ENCODE measurements at regions not wholly inside any gene's neighbourhood (a gene's known extent, or its start where the extent isn't known, plus 50 kb on each side); places are given as distances from the start of the nearest gene placed in this dataset.

DNA sequence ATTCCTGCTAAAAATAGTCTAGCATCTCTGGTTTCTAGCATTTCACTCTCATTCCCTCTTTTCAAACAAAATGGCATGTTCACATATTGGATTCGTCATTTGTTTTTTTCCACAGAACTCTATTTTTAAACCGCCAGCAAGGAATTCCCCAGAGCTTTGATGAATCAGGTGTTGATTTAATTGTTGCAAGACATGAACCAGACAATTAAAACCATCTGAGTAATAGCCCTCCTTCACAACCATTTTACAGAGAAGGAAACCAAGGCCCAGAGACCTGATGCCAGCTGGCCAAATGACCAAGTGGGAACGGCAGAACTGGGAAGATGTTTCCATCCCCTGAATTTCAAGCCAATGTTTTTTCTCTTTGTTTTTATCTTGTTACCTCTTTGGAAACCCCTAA lies 167.0 kb downstream of the CAAP1 start:
- Histone ChIP-seq H3K9ac (ENCODE audit: low read length) (no peak overlapping the region), H3K27ac (ENCODE audit: low read depth, low read length) (no peak overlapping the region), H3K4me1 (ENCODE audit: control insufficient read depth, insufficient read depth, low read length) (peaks cover 4% of the 10 kb centered on the region)

DNA sequence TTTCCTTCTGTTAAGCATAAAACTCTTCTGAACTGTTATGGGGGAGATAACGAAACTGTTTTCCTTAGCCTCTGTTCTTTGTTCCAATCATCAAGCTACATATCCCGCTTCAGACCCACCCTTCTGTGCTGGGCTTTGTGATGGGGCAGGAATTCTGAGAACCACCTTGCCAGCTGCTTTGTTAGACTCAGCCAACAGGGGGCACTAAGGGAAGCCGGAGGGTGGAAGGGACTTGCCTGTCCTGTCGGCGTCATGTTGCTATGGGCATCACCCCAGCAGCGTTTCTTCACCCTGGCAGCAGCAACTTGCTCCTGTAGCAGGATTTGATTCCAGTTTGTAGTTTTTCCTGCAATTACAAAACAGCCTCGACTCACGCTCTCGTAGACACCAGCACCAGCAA lies 169.1 kb downstream of the CAAP1 start:
- Histone ChIP-seq H3K9ac (ENCODE audit: low read length) (no peak overlapping the region), H3K4me1 (ENCODE audit: control insufficient read depth, insufficient read depth, low read length) (peaks cover 4% of the 10 kb centered on the region), H3K36me3 (ENCODE audit: control insufficient read depth, insufficient read depth, low read length) (no peaks in the 10 kb centered on the region), H3K27me3 (ENCODE audit: control insufficient read depth, insufficient read depth, low read length) (no peaks in the 10 kb centered on the region), H3K4me3 (ENCODE audit: low read length) (no peak overlapping the region), H3K27ac (ENCODE audit: low read depth, low read length) (no peak overlapping the region)

More for the DNA sequence above, 167.0 kb downstream of the CAAP1 start:
- no peaks in the 10 kb centered on the region for H3K27me3 ChIP-seq (ENCODE audit: control insufficient read depth, insufficient read depth, low read length)
- no peak overlapping the region for H3K4me3 ChIP-seq (ENCODE audit: low read length)
- no peaks in the 10 kb centered on the region for H3K36me3 ChIP-seq (ENCODE audit: control insufficient read depth, insufficient read depth, low read length)

DNA sequence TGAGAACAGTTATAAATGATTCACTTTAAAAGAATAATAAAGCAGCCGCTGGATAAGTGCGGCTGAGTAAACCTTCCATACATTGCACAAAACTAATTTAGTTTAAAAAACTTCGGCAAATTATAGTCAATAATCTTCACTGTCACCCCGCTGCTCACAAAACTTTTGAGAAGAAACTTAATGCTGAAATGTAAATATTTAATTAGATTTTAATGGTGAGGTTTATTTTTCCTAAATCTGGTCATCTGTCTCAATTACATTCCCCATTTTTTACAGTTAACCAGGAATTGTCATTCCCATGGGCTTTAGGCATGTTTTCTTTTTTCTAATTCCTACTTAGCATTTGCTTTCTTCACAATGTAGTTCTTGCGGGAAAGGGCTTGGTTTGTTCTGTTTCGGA lies 169.8 kb downstream of the CAAP1 start:
- H3K36me3 ChIP-seq (ENCODE audit: control insufficient read depth, insufficient read depth, low read length), result no peaks in the 10 kb centered on the region
- H3K4me3 ChIP-seq (ENCODE audit: low read length), result no peak overlapping the region
- no peak overlapping the region for H3K27ac ChIP-seq (ENCODE audit: low read depth, low read length)
- no peak overlapping the region for H3K9ac ChIP-seq (ENCODE audit: low read length)
- no peaks in the 10 kb centered on the region for H3K27me3 ChIP-seq (ENCODE audit: control insufficient read depth, insufficient read depth, low read length)
- peaks cover 4% of the 10 kb centered on the region for H3K4me1 ChIP-seq (ENCODE audit: control insufficient read depth, insufficient read depth, low read length)

DNA sequence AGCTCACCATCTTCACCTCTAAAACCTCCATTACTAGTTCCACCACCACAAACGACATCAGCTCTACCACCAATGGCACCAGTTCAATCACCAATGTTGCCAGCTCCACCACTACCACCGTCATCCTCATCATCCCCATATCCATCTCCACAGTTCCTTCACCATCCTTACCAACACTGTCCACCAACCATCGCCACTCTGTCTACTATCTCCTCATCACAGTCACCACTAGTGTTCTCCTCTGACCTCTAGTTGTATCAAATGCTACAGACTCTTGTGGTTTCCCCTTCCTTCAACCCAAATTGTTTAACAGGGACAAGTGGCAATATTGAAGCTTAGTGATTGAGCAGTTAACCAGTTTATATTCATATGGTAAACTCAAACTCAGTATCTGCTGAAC lies 182.6 kb downstream of the CAAP1 start:
- no peak overlapping the region for H3K9ac ChIP-seq (ENCODE audit: low read length)
- H3K27ac ChIP-seq (ENCODE audit: low read depth, low read length), result no peak overlapping the region
- no peak overlapping the region for H3K4me3 ChIP-seq (ENCODE audit: low read length)
- no peaks in the 10 kb centered on the region for H3K4me1 ChIP-seq (ENCODE audit: control insufficient read depth, insufficient read depth, low read length)
- no peaks in the 10 kb centered on the region for H3K27me3 ChIP-seq (ENCODE audit: control insufficient read depth, insufficient read depth, low read length)
- no peaks in the 10 kb centered on the region for H3K36me3 ChIP-seq (ENCODE audit: control insufficient read depth, insufficient read depth, low read length)

DNA sequence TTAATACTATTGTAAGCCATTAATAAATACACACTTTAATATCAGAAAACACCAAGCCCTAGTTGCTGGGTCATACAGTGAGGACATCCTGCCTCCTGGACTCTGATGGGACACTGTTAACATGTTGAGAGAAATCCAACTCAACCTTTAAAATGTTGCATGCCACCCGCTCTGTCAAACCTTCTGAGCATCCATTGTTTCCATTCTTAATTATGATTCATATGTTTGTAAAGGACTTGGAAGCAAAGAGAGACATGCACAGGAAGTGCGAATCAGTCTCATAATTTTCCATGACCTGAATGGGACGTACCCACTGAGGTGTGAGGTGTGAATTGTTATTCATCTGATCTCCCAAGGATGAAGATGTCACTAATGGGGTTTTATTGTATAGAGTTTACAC lies 186.4 kb downstream of the CAAP1 start:
- Histone ChIP-seq H3K4me1 (ENCODE audit: control insufficient read depth, insufficient read depth, low read length) (no peaks in the 10 kb centered on the region), H3K36me3 (ENCODE audit: control insufficient read depth, insufficient read depth, low read length) (no peaks in the 10 kb centered on the region), H3K27ac (ENCODE audit: low read depth, low read length) (no peak overlapping the region), H3K9ac (ENCODE audit: low read length) (no peak overlapping the region), H3K27me3 (ENCODE audit: control insufficient read depth, insufficient read depth, low read length) (no peaks in the 10 kb centered on the region), H3K4me3 (ENCODE audit: low read length) (no peak overlapping the region)

DNA sequence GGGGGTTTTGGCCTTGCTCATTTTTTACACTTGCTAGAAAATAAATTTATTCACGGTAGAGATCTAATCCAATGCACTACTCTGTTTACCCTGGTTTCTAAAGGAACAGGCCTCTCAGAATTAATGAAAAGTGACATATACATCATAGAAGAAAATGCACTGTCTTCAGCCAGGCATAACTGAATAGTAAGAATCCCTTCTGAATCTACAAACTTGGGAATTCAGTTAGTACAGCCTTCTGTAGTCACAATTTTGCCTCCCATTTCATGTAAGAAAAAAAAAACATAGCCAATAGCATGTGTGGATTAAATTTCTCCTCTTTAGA lies 197.3 kb downstream of the CAAP1 start:
- H3K9ac ChIP-seq (ENCODE audit: low read length), result no peak overlapping the region
- no peaks in the 10 kb centered on the region for H3K27me3 ChIP-seq (ENCODE audit: control insufficient read depth, insufficient read depth, low read length)
- H3K36me3 ChIP-seq (ENCODE audit: control insufficient read depth, insufficient read depth, low read length), result no peaks in the 10 kb centered on the region
- H3K4me3 ChIP-seq (ENCODE audit: low read length), result no peak overlapping the region
- H3K4me1 ChIP-seq (ENCODE audit: control insufficient read depth, insufficient read depth, low read length), result no peaks in the 10 kb centered on the region
- H3K27ac ChIP-seq (ENCODE audit: low read depth, low read length), result no peak overlapping the region

DNA sequence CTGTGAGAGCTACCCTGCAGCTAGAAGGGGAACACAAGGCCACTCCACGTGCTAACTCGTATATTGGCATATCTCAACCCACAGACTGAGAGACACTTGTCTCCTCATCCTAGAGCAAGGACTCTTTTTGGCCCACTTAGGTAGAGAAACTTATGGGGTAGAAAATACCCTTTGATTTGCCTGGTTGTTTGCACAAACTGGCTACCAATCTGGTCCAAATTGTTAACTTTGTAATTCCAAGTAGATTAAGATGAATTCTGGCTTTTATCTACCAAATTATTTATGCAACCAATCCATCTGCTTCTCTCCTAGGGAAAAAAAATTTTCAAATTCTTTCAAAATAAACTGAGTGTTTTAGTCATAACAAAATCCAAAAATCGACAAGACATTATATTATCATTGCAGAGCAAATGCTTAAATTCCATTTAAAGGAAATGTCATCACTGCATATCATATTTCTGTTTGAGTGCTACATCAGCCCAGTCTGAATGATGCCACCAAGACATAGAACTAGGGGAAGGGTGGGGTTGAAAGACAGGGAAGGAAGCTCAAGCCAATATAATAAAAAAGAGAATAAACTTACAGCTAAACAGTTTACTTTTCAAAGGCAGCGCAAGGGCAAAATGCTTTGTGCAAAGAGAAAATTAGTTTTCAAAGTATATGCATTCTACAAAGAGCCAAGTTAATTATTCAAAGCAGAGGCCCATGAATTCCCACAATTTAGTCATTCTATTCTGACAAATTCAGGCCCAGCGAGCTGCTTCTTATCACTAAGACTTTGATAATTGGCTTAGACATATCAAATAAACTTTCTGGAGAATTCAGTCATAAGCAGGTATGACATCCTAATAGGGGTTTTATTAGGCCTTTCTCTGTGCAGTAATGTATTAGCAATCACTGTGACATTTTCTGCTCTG lies 198.0 kb downstream of the CAAP1 start:
- H3K27me3 ChIP-seq (ENCODE audit: control insufficient read depth, insufficient read depth, low read length), result no peaks in the 10 kb centered on the region
- H3K4me1 ChIP-seq (ENCODE audit: control insufficient read depth, insufficient read depth, low read length), result no peaks in the 10 kb centered on the region
- no peak overlapping the region for H3K4me3 ChIP-seq (ENCODE audit: low read length)
- H3K27ac ChIP-seq (ENCODE audit: low read depth, low read length), result no peak overlapping the region
- H3K36me3 ChIP-seq (ENCODE audit: control insufficient read depth, insufficient read depth, low read length), result no peaks in the 10 kb centered on the region
- H3K9ac ChIP-seq (ENCODE audit: low read length), result no peak overlapping the region

DNA sequence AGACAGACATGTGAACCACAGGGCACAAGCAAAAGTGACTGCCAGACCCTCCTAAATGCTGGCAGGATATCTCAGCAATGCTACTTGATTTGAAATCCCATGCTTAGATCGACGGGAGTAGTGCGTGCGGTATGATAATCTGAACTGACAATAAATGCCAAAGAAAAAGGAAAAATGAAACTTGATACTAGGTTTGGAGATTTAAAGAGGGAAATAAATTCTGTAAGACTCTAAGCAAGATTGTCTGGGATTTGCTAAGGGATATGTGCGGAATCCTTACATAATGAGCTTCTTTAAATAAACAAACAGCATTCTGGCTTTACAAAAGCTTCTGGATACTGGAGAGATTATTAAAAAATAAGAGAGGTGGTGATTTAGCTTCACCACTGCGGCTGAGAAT lies 203.6 kb downstream of the CAAP1 start:
- no peak overlapping the region for H3K27ac ChIP-seq (ENCODE audit: low read depth, low read length)
- H3K9ac ChIP-seq (ENCODE audit: low read length), result no peak overlapping the region
- H3K36me3 ChIP-seq (ENCODE audit: control insufficient read depth, insufficient read depth, low read length), result no peaks in the 10 kb centered on the region
- no peak overlapping the region for H3K4me3 ChIP-seq (ENCODE audit: low read length)
- H3K4me1 ChIP-seq (ENCODE audit: control insufficient read depth, insufficient read depth, low read length), result no peaks in the 10 kb centered on the region
- no peaks in the 10 kb centered on the region for H3K27me3 ChIP-seq (ENCODE audit: control insufficient read depth, insufficient read depth, low read length)

DNA sequence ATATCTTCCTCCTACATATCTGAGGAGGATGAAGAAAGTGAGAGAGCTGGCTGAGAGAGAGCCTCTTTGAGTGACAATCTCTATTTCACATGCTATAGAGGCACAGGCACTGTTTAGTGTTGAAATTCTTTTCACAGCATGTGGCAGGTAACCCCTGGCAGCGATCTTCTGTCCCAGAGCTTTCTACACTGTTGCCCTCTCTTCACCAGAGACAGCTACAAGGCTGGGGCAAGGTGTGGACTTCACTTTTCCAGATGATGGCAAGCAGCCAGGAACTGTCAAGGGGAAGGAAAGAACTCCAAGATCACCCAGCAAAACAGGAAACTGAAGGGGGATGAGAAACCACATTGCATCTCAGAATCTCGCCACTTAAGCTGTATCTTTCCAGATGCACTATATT lies 205.2 kb downstream of the CAAP1 start:
- Histone ChIP-seq H3K27me3 (ENCODE audit: control insufficient read depth, insufficient read depth, low read length) (no peaks in the 10 kb centered on the region), H3K4me1 (ENCODE audit: control insufficient read depth, insufficient read depth, low read length) (no peaks in the 10 kb centered on the region), H3K9ac (ENCODE audit: low read length) (no peak overlapping the region), H3K4me3 (ENCODE audit: low read length) (no peak overlapping the region), H3K27ac (ENCODE audit: low read depth, low read length) (no peak overlapping the region), H3K36me3 (ENCODE audit: control insufficient read depth, insufficient read depth, low read length) (no peaks in the 10 kb centered on the region)

DNA sequence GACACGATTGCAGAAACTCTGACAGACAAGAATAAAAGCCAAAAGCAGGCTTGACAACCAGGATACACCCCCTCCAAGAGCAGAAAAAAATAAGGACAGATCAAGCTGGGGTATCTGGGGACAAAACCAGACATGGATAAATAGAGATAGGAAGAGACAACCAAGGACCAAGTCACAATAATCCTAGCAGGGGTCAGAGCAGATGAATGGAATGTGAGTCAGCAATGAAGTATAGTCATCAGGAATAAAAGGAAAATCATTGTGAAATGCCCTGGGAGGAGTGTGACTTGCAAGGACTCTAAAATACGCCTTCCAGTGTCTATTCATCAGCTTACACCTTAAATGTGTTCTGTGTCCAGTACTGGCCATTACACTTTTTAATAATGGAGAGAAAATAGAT lies 206.8 kb downstream of the CAAP1 start:
- no peak overlapping the region for H3K27ac ChIP-seq (ENCODE audit: low read depth, low read length)
- no peak overlapping the region for H3K9ac ChIP-seq (ENCODE audit: low read length)
- H3K27me3 ChIP-seq (ENCODE audit: control insufficient read depth, insufficient read depth, low read length), result no peaks in the 10 kb centered on the region

DNA sequence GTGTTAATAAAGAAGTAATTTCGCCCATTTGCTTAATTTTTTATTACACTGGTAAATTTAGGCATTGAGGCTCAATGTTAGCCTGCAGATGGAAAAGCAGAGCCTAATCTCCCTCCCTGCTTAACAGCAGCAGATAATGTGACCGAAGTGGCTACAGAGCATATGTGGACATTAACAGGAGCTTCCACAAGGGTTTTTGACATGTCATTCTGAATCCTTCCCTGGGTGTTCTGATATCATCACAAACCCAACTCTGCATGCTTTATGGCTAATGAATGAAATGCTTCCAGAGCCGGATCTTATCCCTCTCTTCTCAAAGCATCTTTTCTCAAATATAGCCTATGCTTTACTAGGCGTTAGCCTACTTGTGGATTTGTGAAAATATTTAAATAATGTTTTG lies 208.6 kb downstream of the CAAP1 start:
- Histone ChIP-seq H3K27ac (ENCODE audit: low read depth, low read length) (no peak overlapping the region), H3K9ac (ENCODE audit: low read length) (no peak overlapping the region), H3K4me1 (ENCODE audit: control insufficient read depth, insufficient read depth, low read length) (no peaks in the 10 kb centered on the region), H3K4me3 (ENCODE audit: low read length) (no peak overlapping the region), H3K36me3 (ENCODE audit: control insufficient read depth, insufficient read depth, low read length) (no peaks in the 10 kb centered on the region), H3K27me3 (ENCODE audit: control insufficient read depth, insufficient read depth, low read length) (no peaks in the 10 kb centered on the region)

More for the DNA sequence above, 206.8 kb downstream of the CAAP1 start:
- Histone ChIP-seq H3K36me3 (ENCODE audit: control insufficient read depth, insufficient read depth, low read length) (no peaks in the 10 kb centered on the region), H3K4me3 (ENCODE audit: low read length) (no peak overlapping the region), H3K4me1 (ENCODE audit: control insufficient read depth, insufficient read depth, low read length) (no peaks in the 10 kb centered on the region)

DNA sequence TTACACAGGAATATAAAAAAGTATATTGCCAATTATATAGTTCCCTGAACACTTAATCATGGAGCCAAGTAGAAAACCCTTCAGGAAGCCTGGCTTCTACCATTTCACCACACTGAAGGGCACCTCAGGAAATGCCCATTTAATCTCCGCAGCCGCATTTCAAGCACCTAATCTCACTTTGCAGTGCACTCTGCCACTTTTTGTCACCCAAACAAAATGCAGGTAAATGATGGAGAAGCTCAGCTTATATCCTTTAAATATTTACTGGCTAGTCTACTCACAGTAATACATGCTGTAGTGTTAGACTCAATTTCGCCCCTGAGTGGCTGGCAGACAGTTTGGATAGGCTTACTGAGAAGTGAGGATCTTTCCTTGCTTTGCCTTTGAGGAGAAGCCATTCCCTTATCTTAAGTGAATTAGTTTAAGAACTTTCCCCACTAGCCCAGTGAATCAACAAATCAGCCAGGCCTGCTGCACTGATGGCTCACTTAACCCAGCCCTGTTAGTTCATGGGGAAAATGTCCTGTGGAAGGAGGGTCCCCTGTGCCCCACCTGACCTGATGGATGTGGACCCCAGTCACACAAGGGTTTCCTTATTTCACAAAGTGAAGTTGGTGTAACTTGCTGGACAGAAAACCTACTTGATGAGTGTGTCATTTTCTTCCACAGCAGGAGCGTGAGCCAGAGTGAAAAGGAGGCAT lies 209.7 kb downstream of the CAAP1 start:
- H3K27ac ChIP-seq (ENCODE audit: low read depth, low read length), result no peak overlapping the region
- no peaks in the 10 kb centered on the region for H3K36me3 ChIP-seq (ENCODE audit: control insufficient read depth, insufficient read depth, low read length)
- H3K9ac ChIP-seq (ENCODE audit: low read length), result no peak overlapping the region
- no peaks in the 10 kb centered on the region for H3K4me1 ChIP-seq (ENCODE audit: control insufficient read depth, insufficient read depth, low read length)
- no peaks in the 10 kb centered on the region for H3K27me3 ChIP-seq (ENCODE audit: control insufficient read depth, insufficient read depth, low read length)
- H3K4me3 ChIP-seq (ENCODE audit: low read length), result no peak overlapping the region

DNA sequence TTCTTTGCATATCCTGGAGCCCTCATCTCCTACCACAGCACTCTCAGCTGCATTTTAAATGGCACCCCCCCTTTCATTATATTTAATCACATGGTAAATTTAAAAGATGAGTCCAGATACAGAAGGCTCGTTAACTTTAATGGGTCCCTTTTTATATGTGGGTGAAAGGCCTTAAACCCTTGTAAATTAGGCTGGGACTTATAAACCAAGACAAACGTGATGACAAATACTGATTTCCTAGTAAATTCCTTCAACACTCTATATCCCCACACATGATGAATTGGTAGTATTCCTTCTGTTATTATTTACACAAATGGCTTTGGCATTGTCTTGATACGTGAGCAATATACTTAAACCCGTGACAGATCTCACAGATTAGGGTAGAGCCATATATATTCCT lies 210.6 kb downstream of the CAAP1 start:
- H3K36me3 ChIP-seq (ENCODE audit: control insufficient read depth, insufficient read depth, low read length), result no peaks in the 10 kb centered on the region

More for the DNA sequence above, 210.6 kb downstream of the CAAP1 start:
- Histone ChIP-seq H3K27ac (ENCODE audit: low read depth, low read length) (no peak overlapping the region), H3K4me1 (ENCODE audit: control insufficient read depth, insufficient read depth, low read length) (no peaks in the 10 kb centered on the region), H3K4me3 (ENCODE audit: low read length) (no peak overlapping the region), H3K27me3 (ENCODE audit: control insufficient read depth, insufficient read depth, low read length) (no peaks in the 10 kb centered on the region), H3K9ac (ENCODE audit: low read length) (no peak overlapping the region)

Data from rectal smooth muscle tissue (tissue), 1 donor.